Hippocampal formation (tissue), 2 donors: ENCODE measurements at regions not wholly inside any gene's neighbourhood (a gene's known extent, or its start where the extent isn't known, plus 50 kb on each side); places are given as distances from the start of the nearest gene placed in this dataset.
"Not testable (repeated sequence)": the region's sequence is repeated elsewhere in the genome, so short reads cannot be mapped to it uniquely, and the experiment has no call there.

Experiments
- DNase-seq, 2 donors: peaks; one replicate each; lab custom pipeline; 2025; lab: John Stamatoyannopoulos, UW

DNA sequence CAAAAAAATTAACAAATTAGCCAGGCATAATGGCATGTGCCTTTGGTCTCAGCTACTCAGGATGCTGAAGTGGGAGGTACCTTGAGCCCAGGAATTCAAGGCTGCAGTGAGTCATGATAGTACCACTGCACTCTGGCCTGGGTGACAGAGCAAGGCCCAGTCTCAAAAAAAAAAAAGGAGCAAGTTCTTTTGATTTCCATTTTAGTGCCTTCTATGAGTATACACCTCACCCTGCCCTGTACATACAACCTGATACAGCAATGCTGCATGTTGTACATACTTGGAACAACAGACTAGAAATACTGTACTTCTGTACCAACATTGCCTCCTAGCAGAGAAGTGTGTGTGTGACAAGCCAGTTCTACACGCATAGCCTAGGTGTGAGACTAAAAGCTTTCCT lies 97.3 kb upstream of the CARMIL1 start:
- DNase-seq: no peak

DNA sequence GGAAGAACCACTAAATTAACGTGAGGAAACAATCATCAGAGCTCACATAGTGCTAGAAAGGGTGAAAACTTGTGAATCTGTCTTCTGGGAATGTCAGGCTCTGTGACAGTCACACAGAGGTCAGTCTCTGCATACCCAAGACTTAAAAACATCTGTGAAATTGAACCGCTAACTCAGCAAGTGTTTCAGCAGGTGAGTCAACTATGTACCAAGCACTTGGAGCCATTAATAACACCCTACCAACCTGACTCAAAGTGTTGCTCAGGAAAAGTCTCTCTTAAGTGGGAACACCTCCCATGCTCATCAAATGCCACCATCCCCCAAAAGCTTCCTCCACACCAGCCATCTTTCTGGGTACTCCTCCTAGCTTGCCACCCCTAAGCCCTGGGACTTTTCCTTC lies 92.3 kb upstream of the CARMIL1 start:
- DNase-seq: no peak

DNA sequence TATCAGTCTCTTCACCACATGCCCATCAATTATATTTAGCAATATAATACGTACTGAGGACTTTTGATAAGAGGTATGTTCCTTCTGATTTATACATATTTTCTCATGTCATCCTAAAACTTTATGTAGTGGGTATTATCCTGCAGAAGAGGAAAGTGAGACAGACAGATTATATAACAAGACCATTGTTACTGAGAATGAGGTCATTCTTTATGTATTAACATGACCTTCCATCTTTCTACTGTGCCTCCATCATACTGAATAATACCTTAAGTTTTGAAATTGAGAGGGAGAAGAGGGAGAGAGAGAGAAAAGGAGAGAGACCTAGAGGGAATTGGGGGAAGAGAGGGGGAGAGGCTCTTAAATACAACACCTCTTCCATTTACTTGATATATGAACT lies 90.9 kb upstream of the CARMIL1 start:
- no peak for DNase-seq

DNA sequence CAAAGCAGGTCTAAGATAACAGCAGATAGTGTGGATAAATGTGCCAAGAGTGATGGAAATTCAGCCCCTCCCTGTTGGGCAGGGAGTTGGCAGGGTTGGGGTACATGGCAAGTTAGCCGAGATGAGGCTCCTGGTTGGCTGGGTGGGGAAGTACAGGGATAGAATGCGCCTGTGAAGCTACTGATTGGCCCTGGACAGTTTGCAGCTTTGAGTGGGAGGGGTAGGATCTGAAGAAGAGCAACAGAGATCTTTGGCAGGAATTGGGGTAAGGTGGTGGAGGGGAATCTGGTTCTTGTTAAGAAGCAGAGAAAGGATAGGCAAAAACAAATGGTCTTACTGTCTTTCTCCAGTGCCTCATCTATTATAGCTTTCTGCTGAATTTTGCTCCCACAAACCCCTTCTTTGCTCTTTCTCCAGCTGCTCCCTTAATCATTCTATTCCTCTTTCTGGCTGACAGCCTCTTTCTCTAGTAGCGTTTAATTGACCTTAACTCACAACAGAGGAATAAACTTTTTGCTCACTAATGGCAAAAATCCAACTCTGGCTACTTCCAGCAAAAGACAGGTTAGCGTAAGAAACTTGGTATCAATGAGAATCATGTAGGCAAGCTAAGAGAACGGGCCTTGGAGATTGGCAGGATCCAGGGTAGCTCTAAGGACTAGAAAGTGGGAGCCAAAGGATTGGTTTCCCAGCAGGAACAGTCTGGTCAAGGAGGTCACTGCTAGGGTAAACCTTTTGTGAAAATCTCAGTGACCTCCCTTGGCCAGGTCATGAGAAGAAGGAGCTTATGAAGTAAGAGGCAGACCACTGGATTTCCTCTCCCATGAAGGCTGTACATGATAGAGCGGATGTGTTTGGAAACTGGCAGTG lies 86.3 kb upstream of the CARMIL1 start:
- no peak for DNase-seq

DNA sequence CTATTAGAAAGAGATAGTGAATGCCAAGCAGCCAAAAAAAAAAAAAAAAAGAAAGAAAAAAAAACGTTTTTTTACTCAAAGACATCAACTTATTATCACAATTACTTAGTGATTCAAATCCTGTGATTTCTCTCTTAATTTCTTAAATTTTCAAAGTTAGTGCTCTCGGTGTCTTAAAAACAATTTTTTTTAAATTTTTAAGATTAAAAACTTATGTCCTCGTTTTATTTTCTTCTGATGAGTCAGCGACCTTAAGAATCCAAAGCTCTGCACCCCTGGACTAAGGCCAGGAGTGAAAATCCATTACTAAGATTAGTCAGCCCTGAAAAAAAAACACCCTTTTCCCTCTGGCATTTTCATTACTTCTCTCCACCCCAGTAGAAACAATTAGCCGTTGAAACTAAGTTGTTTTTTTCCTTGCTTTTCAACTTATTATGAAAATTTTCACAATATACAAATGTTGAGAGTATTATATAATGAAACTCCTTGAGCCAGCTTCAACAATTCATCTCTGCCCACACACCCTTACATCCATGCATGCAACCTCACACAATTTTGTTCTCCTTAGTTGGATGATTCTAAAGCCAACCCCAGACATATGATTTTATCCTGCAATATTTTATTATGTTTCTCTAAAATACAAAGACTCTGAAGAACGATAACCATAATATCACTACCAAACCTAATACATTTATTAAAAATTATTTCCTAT lies 85.6 kb upstream of the CARMIL1 start:
- DNase-seq: no peak

DNA sequence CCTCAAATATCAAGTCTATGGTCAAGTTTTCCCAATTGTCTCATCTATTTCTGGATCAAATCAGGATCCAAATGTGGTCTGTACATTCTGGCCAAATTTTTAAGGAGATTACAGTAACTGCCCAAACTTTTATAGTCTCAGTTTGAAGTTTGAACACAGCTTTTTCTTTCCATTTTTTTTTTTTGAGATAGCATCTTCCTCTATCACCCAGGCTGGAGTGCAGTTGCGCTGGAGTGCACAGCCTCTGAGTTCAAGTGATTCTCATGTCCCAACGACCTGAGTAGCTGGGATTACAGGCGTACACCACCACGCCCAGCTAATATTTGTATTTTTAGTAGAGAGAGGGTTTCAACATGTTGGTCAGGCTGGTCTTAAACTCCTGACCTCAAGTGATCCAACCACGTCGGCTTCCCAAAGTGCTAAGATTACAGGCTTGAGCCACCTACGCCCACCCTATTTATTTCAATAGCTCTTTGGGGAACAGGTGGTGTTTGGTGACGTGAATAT lies 84.9 kb upstream of the CARMIL1 start:
- no peak for DNase-seq

DNA sequence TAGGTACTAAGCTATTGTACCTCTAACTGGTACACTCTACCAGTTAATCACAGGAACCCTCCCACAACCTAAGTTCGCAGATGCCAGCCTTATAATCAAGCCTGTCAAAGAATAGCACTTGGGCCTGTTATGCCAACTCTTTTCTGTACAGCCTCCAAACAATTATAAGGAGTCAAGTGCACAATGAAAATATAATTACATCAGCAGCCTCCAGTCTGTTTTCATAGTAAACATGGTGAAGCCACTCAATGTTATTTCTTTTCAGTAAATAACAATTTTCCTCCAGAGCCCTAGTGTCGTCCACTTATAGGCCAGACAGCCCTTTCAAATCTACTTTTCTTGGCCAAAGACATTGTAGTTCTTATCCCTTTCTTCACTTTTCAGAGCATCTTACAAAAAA lies 82.7 kb upstream of the CARMIL1 start:
- DNase-seq: no peak

DNA sequence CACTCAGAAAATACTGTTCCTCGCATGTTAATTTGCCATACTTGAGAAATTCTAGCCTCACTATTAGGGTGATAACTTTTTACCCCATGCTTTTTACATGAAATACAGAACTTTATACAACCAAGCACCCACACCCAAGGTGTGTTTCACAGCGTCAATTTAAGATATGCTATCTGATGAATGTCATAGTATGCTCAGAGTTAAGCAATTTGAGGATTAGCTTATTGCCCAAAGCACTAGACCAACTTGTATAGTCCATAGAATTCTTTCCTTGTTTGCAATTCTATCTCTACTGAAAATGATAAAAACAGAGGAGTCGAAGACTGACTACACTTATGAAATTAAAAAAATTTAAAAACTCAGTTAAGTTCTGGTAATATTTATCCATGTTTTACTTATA lies 82.1 kb upstream of the CARMIL1 start:
- DNase-seq: no peak

DNA sequence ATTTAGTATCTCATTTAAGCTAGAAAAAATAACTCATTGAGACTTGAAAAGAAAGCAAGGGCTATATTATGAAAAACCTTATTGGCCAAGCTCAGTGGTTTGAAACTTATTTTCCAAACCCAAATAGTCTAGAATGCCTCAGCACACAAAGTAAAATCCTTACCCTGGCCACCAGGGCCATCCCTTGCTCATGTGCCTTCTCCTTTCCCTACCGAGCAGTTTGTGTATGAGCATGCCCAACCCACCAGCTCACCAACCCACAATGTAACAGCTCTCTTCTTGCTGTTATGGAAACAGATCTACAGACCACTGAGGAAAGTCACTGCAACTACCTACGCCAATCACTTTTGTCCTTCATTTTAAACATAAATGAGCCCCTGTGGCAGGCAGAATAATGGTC lies 79.6 kb upstream of the CARMIL1 start:
- DNase-seq: no peak

DNA sequence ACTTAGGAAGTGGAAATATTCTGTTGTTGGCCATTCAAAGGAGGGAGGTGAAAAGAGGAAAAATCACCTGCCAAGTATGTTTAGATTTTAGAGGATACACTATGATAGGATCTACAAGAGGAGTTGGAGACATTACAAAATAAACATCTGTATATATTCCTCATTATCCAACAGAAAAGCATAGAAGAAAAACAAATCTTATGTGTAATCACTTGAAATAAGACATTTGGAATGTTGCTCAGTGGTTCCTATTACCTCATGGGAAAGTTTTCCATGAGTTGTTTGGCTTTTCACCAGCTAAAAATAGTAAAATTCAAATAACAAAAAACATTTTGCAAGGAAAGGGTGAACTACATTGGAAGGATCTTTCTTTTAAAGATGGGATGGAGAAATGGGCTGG lies 76.7 kb upstream of the CARMIL1 start:
- no peak for DNase-seq

DNA sequence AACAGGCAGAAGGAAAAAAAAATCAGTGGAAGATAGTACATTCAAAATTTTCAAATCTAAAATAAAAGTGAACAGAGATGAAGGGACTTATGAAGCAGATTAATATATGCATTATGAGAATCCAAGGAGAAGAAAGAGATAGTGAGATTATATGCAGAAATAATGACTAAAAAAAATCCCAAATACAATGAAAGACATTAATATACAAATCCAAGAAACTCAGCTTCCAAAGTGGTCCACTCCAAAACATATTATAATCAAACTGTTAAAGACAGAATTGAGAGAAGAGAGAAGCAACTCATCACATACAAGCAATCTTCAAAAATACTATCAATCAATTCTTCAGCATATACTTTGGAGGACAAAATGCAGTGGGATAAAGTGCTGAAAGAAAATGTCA lies 73.5 kb upstream of the CARMIL1 start:
- no peak for DNase-seq

DNA sequence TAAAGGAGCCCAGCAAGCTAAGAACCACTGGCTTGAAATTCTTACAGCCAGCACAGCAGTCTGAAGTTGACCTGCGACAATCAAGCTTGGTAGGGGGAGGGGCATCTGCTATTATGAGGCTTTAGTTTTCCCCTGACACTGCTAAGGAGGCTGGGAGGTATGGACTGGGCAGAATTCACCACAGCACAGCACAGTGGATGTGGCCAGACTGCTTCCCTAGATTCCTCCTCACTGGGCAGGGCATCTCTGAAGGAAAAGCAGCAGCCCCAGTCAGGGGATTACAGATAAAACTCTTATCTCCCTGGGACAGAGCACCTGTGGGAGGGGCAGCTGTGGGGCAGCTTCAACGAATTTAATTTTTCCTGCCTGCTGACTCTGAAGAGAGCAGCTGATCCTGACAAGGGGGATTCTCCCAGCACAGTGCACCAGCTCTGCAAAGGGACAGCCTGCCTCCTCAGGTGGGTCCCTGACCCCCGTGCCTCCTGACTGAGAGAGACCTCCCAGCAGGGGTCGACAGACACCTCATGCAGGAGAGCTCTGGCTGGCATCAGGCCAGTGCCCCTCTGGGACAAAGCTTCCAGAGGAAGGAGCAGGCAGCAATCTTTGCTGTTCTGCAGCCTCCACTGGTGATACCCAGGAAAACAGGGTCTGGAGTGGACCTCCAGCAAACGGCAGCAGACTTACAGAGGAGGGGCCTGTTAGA lies 71.6 kb upstream of the CARMIL1 start:
- DNase-seq: not testable (repeated sequence)

DNA sequence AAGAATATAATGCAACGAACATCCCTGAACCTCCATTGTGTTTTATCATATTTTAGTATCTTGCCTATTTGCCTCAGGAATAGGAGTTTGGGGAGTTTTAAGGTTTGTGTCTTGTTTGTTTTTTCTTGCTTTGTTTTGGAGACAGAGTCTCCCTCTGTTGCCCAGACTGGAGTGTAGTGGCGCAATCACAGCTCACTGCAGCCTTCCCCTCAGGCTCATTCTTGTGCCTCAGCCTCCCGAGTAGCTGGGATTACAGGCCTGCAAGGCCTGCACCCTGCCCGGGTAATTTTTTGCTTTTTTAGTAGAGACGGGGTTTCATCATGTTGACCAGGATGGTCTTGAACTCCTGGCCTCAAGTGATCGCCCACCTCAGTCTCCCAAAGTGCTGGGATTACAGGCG lies 63.3 kb upstream of the CARMIL1 start:
- no peak for DNase-seq

DNA sequence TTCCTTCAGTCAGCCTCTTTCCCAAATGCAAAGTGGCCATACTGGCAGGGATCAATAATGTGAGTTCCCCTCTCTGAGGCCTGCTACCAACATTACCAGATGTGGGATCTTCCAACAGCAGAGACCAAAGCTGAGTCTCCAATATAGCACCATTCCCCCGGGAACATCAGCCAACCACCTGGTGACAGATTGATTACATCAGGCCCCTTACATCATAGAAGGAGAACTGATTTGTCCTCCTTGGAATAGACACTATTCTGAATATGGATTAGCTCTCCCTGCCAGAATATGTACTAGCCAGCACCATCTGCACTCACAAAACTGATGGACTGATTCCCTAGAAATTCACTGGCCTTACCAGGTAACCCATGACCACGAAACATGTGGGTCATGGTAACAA lies 61.9 kb upstream of the CARMIL1 start:
- DNase-seq: no peak

DNA sequence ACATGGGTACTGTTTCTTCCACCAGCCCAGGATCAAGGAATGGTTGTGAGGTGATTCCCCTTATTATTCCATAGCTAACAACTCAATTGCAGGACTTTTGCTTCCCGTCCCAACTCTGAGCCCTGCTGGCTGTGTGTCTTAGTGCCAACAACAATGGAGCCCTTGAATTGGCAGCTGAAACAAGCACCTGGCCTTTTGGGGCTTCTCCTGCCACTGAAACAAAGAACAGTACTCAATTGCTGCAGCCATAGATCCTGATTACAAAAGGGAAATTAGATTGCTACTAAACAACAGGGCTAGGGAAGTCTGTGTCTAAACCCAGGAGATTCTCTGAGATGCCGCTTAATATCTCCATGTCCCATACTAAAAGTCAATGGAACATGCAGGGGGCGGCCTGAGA lies 61.3 kb upstream of the CARMIL1 start:
- no peak for DNase-seq

DNA sequence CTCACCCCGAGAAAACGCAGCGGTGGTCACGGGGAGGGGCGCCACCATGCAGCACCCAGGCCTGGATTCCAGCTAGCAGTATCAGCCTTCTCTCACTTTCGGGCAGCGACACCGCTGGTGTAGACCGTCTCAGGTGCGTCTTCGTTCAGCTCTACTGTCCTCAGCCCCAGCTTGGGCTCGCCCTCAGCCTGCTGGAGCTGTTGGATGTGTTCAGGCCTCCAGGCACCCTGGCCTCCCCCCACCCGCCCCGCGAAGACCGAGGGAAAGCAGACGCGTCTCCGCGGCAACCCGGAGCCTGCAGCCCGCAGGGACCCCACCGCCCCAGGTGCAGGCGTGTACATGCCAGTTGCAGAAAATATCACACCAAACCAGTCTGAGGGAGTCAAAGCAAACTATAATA lies 60.8 kb upstream of the CARMIL1 start:
- no peak for DNase-seq

DNA sequence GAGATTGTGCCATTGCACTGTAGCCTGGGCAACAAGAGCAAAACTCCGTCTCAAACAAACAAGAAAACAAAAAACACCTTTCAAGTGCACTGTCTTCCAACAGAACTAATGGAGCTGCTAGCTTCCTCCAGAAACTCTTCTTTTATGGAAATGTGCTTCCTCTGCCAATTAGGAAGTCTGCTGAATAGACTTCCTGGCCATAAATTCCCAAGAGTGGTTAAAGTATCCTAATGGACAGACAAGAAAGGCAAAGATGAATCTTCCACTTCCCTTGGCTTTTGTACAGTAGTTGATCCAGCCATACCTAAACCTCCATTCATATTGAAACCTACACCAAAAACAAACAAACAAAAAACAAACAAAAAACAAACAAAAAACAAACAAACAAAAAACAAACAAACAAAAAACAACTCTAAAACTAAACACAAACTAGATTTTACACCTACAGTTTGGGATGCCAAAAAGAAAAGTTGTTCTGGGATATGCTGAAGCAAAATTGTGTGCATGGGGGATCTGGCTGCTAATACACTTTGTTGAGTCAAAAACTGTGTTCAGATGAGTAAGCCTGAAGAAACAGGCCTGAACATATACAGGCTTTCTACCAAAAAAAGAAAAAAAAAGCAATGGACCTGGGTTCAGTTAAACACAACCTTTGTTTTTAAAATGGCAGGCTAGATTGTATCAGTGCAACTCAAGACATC lies 59.8 kb upstream of the CARMIL1 start:
- DNase-seq: no peak

DNA sequence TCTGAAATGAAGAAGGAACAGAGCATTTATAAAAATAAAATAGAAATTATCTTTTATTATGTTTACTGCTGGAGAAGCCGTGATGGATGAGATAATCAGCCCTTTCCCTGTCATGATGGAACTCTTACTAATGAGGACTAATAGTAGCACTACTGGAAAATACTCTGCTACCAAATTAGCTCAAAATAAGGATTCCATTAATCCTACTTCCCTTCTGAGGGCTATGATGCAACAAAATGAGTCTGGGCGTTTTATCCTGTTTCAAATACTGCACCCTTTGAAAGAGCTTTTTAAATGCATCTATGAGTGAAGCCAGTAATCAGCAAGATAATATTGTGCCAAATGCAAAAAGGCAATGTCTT lies 59.3 kb upstream of the CARMIL1 start:
- DNase-seq: no peak

DNA sequence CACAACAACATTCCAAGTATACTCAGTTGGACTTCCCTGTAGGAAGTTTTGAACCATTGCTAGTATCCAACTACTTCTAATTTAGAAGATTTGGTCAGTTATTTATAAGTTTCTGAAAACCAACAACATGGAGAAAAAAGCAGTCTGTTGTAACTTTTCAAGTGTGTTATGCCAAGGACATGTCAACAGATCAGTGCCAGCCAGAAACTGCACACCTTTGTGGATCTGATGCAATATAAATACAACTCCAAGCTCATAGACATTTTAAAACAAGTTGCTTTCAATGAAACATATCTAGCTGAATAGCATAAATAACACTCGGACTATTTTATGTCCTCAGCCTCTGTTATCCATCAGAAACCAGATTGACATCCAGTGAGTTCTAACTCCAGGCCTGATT lies 58.3 kb upstream of the CARMIL1 start:
- DNase-seq: no peak

DNA sequence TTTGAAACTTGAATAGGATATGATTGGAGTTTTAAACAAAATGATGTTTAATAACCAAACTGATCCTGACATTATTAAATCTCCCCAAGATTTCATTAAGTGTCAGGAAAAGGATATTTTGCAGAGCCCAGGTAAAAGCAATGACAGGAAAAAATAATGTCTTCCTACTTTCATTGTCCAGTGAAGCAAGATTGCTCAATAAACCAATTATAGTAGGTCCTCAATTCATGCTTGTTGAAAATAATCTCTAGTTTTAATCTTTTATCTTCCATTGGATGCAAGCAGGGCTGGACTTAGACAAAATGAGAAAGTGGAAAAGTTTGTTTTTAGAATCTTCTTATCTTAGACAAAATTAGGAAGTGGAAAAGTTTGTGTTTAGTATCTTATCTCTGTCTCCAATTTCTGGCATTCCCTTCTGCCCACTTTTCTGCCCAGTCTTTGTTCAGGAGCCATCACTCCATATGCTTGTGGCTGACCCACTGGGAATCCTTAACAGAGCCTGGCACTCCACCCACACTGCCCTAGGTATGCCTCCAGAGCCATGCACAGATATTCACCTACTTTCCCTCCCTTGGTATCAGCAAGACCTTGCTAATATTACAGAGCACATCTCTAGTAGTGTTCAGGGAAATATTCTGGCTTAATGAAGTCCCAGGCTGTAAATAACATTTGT lies 57.0 kb upstream of the CARMIL1 start:
- no peak for DNase-seq

DNA sequence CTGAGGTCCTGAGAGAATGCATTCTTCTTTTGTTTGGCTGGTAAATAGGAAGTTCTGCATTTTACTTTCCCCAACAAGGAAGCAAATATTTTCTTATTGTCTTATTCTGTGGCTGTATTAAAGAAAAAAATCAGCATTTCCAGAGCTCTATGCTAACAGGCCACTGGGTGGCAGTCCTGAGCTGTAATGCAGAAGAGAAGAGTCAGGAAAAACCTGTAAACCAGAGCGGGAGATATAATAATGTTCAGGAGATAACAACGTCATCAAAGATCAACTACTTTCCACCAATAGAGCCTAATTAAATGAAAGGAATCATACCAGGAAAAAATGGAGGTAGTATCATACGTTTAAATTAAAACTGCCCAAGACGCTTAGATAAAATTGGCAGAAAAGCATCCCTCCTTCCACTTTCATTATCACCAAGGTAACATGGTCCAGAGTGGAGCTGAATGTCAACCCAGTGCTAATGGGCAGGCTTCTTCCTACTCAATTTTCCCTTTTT lies 55.6 kb upstream of the CARMIL1 start:
- peak in 1 of 2 donors; percentile 75 for DNase-seq
